Liver (tissue), 8 donors: ENCODE measurements at regions not wholly inside any gene's neighbourhood (a gene's known extent, or its start where the extent isn't known, plus 50 kb on each side); places are given as distances from the start of the nearest gene placed in this dataset.

Source experiments
- DNase-seq: peaks from one replicate; pipeline ENCODE4 v3.0.0-alpha.2; 2017; ENCODE audit warnings: low spot score
- H3K27ac ChIP-seq, 2 donors: one replicate each; pipeline ENCODE4 v1.7.0; 2013; ENCODE audit warnings: inconsistent platforms in 2 of 2, low read length in 2 of 2, control low read depth in 1 of 2, low read depth in 1 of 2, mild to moderate bottlenecking in 1 of 2
- H3K27me3 ChIP-seq, 4 donors: one replicate each; pipeline versions ENCODE4 v1.6.1 to v1.7.0; 2013; ENCODE audit warnings: low read length in 3 of 4, inconsistent platforms in 1 of 4, mild to moderate bottlenecking in 1 of 4, moderate library complexity in 1 of 4; ENCODE audit not compliant: control insufficient read depth in 4 of 4, insufficient read depth in 4 of 4
- H3K36me3 ChIP-seq, 4 donors: one replicate each; pipeline versions ENCODE4 v1.6.1 to v1.7.0; 2013; ENCODE audit warnings: low read length in 3 of 4, mild to moderate bottlenecking in 3 of 4, low read depth in 1 of 4, moderate library complexity in 1 of 4; ENCODE audit not compliant: control insufficient read depth in 4 of 4, insufficient read depth in 3 of 4
- H3K4me1 ChIP-seq, 4 donors: one replicate each; pipeline versions ENCODE4 v1.6.1 to v1.7.0; 2013; ENCODE audit warnings: low read length in 3 of 4, mild to moderate bottlenecking in 3 of 4, moderate library complexity in 1 of 4; ENCODE audit not compliant: control insufficient read depth in 4 of 4, insufficient read depth in 4 of 4
- H3K4me3 ChIP-seq, 3 donors: one replicate each; pipeline versions ENCODE4 v1.6.1 to v1.7.0; 2013; ENCODE audit warnings: low read length in 3 of 3, control low read depth in 1 of 3, low read depth in 1 of 3, mild to moderate bottlenecking in 1 of 3
- H3K9ac ChIP-seq, 2 donors: one replicate each; pipeline ENCODE4 v1.7.0; 2013; ENCODE audit warnings: low read length in 2 of 2, mild to moderate bottlenecking in 2 of 2, moderate library complexity in 2 of 2, control low read depth in 1 of 2, low read depth in 1 of 2
- H3K9me3 ChIP-seq, 4 donors: one replicate each; pipeline versions ENCODE4 v1.6.1 to v1.7.0; 2013; ENCODE audit warnings: low read length in 3 of 4; ENCODE audit not compliant: control insufficient read depth in 4 of 4
- ATF3 ChIP-seq: IDR thresholded peaks from 2 replicates; pipeline ENCODE4 v1.6.1; 2016; ENCODE audit warnings: antibody characterized with exemption
- EGR1 ChIP-seq, 2 donors: IDR thresholded peaks; 2 replicates each; pipeline ENCODE4 v1.6.1; 2016 to 2018; ENCODE audit warnings: antibody characterized with exemption in 2 of 2, low read depth in 2 of 2
- FOXA1 ChIP-seq: IDR thresholded peaks from 2 replicates; pipeline ENCODE4 v1.6.1; 2016; ENCODE audit warnings: antibody characterized with exemption
- FOXA2 ChIP-seq: IDR thresholded peaks from 2 replicates; pipeline ENCODE4 v1.6.1; 2016; ENCODE audit warnings: antibody characterized with exemption
- GABPA ChIP-seq, 2 donors: IDR thresholded peaks in 1 of 2; conservative IDR thresholded peaks in 1 of 2; 2 replicates each; pipeline ENCODE4 v1.6.1; 2016; ENCODE audit warnings: antibody characterized with exemption in 2 of 2, mild to moderate bottlenecking in 1 of 2, moderate library complexity in 1 of 2
- HNF4A ChIP-seq, 2 donors: conservative IDR thresholded peaks; 2 replicates each; pipeline ENCODE4 v1.6.1; 2016; ENCODE audit warnings: antibody characterized with exemption in 2 of 2, mild to moderate bottlenecking in 2 of 2
- JUND ChIP-seq, 2 donors: IDR thresholded peaks; 2 replicates each; pipeline ENCODE4 v1.6.1; 2016; ENCODE audit warnings: antibody characterized with exemption in 2 of 2
- MAX ChIP-seq: IDR thresholded peaks from 2 replicates; pipeline ENCODE4 v1.6.1; 2016; ENCODE audit warnings: antibody characterized with exemption
- NR2F2 ChIP-seq: IDR thresholded peaks from 2 replicates; pipeline ENCODE4 v1.6.1; 2016; ENCODE audit warnings: antibody characterized with exemption
- RAD21 ChIP-seq, 2 donors: IDR thresholded peaks; 2 replicates each; pipeline ENCODE4 v1.6.1; 2016; ENCODE audit warnings: antibody characterized with exemption in 2 of 2, mild to moderate bottlenecking in 2 of 2
- SP1 ChIP-seq: IDR thresholded peaks from 2 replicates; pipeline ENCODE4 v1.6.1; 2018; ENCODE audit warnings: antibody characterized with exemption, mild to moderate bottlenecking
- TAF1 ChIP-seq: conservative IDR thresholded peaks from 2 replicates; pipeline ENCODE4 v1.6.1; 2016; ENCODE audit warnings: antibody characterized with exemption, mild to moderate bottlenecking
- WGBS: extraction: QIAGEN DNeasy Blood & Tissue Kit; methylation state at CpG from one replicate; pipeline ENCODE4 v1.1.7; 2013; 5-methylcytosine and 5-hydroxymethylcytosine counted together
- TF ChIP-seq, protein P1 (sequence below): fragments of 150-350 bp; IDR thresholded peaks from 2 replicates; pipeline ENCODE4 v1.5.1; 2017; ENCODE audit warnings: improper control_type of control experiment, low read depth, low read length; ENCODE audit not compliant: missing input control
- TF ChIP-seq, protein P2 (sequence below): IDR thresholded peaks from 2 replicates; pipeline ENCODE4 v1.6.1; 2016; ENCODE audit warnings: antibody characterized with exemption
- donor health status: healthy.
- donor health status: healthy.
- donor health status: healthy.
- donor health status: healthy.
- donor health status: healthy.

- Histone ChIP-seq H3K27me3 (no peaks in the 10 kb centered on the region), H3K9me3 (peaks cover 0 to 4% (median 1%) of the 10 kb centered on the region in 4 donors), H3K4me3 (no peak overlapping the region), H3K4me1 (no peaks in the 10 kb centered on the region), H3K36me3 (no peaks in the 10 kb centered on the region), H3K27ac (no peak overlapping the region), H3K9ac (no peak overlapping the region)
- no peak for DNase-seq
- TF ChIP-seq, protein P1, sequence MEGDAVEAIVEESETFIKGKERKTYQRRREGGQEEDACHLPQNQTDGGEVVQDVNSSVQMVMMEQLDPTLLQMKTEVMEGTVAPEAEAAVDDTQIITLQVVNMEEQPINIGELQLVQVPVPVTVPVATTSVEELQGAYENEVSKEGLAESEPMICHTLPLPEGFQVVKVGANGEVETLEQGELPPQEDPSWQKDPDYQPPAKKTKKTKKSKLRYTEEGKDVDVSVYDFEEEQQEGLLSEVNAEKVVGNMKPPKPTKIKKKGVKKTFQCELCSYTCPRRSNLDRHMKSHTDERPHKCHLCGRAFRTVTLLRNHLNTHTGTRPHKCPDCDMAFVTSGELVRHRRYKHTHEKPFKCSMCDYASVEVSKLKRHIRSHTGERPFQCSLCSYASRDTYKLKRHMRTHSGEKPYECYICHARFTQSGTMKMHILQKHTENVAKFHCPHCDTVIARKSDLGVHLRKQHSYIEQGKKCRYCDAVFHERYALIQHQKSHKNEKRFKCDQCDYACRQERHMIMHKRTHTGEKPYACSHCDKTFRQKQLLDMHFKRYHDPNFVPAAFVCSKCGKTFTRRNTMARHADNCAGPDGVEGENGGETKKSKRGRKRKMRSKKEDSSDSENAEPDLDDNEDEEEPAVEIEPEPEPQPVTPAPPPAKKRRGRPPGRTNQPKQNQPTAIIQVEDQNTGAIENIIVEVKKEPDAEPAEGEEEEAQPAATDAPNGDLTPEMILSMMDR = no peak
- TF ChIP-seq NR2F2 = no peak
- WGBS = 57% methylated on average over 4 of the region's 4 CpGs
Measured at GRCh38 chr21:19049567-19049966, 646.0 kb upstream of the TMPRSS15 start.

GRCh38 chr21:19065164-19065563 is 661.6 kb upstream of the TMPRSS15 start:
- Histone ChIP-seq H3K9me3 (peaks cover 0 to 3% (median 0%) of the 10 kb centered on the region in 4 donors), H3K27ac (no peak overlapping the region), H3K4me1 (no peaks in the 10 kb centered on the region), H3K4me3 (no peak overlapping the region), H3K9ac (no peak overlapping the region), H3K27me3 (no peaks in the 10 kb centered on the region), H3K36me3 (no peaks in the 10 kb centered on the region)
- TF ChIP-seq HNF4A (conservative IDR thresholded peaks at IDR 0.05) (no peak), SP1 (no peak), FOXA2 (no peak), NR2F2 (no peak), RAD21 (IDR thresholded peaks at IDR 0.05) (no peak), TAF1 (no peak)
- TF ChIP-seq, protein P2, sequence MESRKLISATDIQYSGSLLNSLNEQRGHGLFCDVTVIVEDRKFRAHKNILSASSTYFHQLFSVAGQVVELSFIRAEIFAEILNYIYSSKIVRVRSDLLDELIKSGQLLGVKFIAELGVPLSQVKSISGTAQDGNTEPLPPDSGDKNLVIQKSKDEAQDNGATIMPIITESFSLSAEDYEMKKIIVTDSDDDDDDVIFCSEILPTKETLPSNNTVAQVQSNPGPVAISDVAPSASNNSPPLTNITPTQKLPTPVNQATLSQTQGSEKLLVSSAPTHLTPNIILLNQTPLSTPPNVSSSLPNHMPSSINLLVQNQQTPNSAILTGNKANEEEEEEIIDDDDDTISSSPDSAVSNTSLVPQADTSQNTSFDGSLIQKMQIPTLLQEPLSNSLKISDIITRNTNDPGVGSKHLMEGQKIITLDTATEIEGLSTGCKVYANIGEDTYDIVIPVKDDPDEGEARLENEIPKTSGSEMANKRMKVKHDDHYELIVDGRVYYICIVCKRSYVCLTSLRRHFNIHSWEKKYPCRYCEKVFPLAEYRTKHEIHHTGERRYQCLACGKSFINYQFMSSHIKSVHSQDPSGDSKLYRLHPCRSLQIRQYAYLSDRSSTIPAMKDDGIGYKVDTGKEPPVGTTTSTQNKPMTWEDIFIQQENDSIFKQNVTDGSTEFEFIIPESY = no peak
- WGBS = 83% methylated on average over 8 of the region's 8 CpGs
- DNase-seq = no peak

DNA sequence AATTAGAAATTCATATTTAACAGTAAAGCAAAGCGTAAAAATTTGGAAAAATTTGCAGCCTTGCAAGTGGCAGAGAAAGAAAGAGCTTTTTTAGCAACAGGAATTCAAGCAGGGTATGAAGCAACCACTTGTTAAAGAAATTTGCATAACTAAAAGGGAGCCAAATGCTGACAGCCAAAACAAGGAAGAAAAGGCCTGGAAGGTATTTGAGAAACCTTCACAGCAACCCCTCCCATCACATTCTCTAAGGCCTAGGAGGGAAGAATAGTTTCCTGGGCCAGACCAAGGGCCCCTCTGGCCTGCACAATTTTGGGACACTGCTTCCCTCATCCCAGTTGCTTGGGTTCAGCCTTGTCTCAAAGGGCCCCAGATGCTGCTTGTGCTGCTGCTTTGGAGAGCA is 672.4 kb upstream of the TMPRSS15 start:
- Histone ChIP-seq H3K27ac (no peak overlapping the region), H3K4me1 (no peaks in the 10 kb centered on the region), H3K36me3 (no peaks in the 10 kb centered on the region), H3K27me3 (no peaks in the 10 kb centered on the region), H3K4me3 (no peak overlapping the region), H3K9me3 (peaks cover 0 to 9% (median 4%) of the 10 kb centered on the region in 4 donors), H3K9ac (no peak overlapping the region)
- WGBS = 74% methylated on average over 1 of the region's 1 CpG
- no peak for TF ChIP-seq NR2F2
- no peak for DNase-seq

DNA sequence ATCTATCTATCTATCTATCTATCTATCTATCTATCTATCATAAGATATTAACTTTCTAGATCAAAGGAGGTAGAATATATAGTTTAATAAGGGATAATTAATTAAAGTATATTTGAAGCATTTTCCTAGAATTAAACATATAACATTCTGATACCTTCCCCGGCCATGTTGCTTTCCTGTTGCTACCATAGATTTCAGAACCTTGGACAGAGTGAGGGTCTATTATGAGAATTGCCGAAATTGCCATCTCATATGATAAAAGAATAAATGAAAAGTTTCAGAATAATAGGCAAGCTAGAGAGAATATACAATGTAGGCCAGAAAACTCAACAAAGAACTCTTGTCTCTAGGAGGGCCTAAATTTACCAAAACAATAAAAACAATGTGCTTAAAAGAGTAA is 706.1 kb upstream of the TMPRSS15 start:
- DNase-seq = no peak
- Histone ChIP-seq H3K36me3 (no peaks in the 10 kb centered on the region), H3K4me1 (no peaks in the 10 kb centered on the region), H3K4me3 (no peak overlapping the region), H3K27me3 (no peaks in the 10 kb centered on the region), H3K9ac (no peak overlapping the region), H3K9me3 (peaks cover 0 to 5% (median 0%) of the 10 kb centered on the region in 4 donors), H3K27ac (no peak overlapping the region)
- WGBS = 67% methylated on average over 2 of the region's 2 CpGs
- TF ChIP-seq, protein P2 = no peak
- TF ChIP-seq FOXA1 (no peak), MAX (no peak), JUND (IDR thresholded peaks at IDR 0.05) (no peak), EGR1 (IDR thresholded peaks at IDR 0.05; ENCODE audit: low read depth in 2 of 2) (no peak), ATF3 (no peak), GABPA (IDR thresholded peaks at IDR 0.05 in 1 of 2, conservative IDR thresholded peaks at IDR 0.05 in 1 of 2) (no peak)
